Stimulated activated CD4-positive, alpha-beta T cell treated with anti-CD3 and anti-CD28 coated beads, Interleukin-12 subunit alpha, Interleukin-12 subunit beta, amount 100 ng/mL, for 48 hours (primary cell): ENCODE measurements at regions not wholly inside any gene's neighbourhood (a gene's known extent, or its start where the extent isn't known, plus 50 kb on each side); places are given as distances from the start of the nearest gene placed in this dataset.

Experiments
- DNase-seq, 3 donors: peaks; one replicate each; pipeline ENCODE4 v3.0.0-alpha.2; 2020; ENCODE audit warnings: low read depth in 2 of 3, low spot score in 1 of 3

GRCh38 chr20:50418890-50419642, 91.1 kb upstream of the PTPN1 start:
- DNase-seq: no peak

- no peak for DNase-seq
Measured at GRCh38 chr20:50420380-50420779, 89.8 kb upstream of the PTPN1 start.

DNA sequence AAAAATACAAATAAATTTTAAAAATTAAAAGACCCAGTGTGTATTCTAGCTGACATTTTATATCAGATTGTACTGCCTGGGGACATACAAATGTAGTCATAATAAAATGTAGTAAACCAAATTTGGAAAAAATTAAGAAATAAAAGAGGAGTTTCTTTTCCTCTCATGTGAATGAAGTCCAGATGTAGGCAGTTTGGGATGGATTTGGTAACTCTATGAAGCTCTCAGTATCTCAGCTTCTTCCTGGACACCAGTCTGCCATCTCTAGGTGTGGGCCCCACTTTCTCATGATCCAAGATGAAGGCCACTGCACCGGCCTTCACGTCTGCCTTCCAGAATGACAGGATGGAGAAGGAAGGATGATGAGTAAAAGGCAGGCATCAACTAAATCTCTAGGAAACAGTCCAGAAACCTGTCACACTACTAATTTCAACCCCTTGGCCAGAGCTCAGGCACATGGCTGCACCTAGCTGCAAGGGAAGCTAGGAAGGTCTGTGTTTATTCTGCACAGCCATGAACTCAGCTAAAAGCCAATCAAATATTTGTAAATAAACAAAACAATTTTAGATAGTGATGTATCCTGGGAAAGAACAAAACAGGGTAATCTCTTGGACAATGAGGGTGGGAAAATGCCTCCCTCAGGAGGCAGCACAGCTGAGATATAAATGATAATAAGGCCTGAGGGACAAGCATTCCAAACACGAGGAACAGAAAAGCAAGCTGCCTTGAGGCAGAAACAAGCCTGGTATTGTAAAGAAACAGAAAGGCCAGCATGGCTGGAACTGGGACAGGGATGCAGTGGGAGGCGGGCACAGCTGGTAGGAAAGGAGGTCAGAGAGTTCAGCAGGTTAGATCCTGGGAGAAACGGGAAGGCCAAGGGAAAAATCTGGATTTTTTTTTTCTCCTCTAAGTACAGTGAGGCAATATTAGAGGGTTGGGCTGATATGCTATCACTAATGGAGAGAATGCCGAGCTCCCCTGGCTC, 88.5 kb upstream of the PTPN1 start:
- no peak for DNase-seq

DNA sequence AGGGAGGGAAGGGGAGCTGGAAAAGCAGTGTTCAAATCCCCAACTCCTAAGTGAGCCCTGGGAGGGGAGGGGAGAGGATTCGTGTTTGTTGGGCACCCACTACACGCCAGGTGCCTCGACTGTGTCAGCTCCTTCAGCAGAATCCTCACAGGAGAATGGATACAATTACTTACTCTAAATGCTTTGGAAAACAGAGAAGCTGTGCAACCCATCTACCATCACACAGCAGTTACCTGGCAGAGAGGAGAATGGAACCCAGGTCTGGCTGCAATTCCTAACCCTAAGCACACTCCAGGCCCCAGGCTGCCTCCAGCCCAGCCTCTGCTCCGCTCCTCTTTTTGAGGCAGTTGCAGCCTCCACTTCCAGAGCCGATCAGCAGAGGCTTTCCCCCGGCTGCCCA, 86.4 kb upstream of the PTPN1 start:
- DNase-seq: no peak

GRCh38 chr20:50425076-50425475, 85.1 kb upstream of the PTPN1 start:
- no peak for DNase-seq

- DNase-seq: no peak
Measured at GRCh38 chr20:50426866-50427718, 83.1 kb upstream of the PTPN1 start.

DNA sequence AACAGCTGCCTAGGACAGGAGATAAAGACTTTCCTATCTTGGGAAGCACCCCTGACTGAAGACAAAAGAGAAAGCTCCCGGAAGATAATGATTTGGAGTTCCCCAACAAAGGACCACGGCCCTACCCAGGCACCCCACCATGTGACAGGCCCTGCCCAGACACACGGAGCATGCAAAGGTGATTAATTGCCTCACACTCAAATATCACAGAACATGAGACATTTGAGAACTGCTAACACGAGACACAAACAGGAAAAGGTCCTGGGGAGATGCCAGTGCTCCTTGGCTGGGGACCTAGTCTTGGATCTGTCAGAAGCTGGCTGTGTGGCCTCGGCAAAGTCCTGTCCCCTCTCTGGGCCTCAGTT, 82.5 kb upstream of the PTPN1 start:
- DNase-seq: no peak

- no peak for DNase-seq
Measured at GRCh38 chr20:50428097-50428828, 81.9 kb upstream of the PTPN1 start.

GRCh38 chr20:50429412-50429811, 80.8 kb upstream of the PTPN1 start:
- no peak for DNase-seq

- no peak for DNase-seq
Measured at GRCh38 chr20:50431066-50431450, 79.1 kb upstream of the PTPN1 start.

- DNase-seq: no peak
Measured at GRCh38 chr20:50433001-50433761, 77.0 kb upstream of the PTPN1 start.

GRCh38 chr20:50434321-50434652, 75.9 kb upstream of the PTPN1 start:
- DNase-seq: no peak

GRCh38 chr20:50434653-50435396, 75.4 kb upstream of the PTPN1 start:
- no peak for DNase-seq

DNA sequence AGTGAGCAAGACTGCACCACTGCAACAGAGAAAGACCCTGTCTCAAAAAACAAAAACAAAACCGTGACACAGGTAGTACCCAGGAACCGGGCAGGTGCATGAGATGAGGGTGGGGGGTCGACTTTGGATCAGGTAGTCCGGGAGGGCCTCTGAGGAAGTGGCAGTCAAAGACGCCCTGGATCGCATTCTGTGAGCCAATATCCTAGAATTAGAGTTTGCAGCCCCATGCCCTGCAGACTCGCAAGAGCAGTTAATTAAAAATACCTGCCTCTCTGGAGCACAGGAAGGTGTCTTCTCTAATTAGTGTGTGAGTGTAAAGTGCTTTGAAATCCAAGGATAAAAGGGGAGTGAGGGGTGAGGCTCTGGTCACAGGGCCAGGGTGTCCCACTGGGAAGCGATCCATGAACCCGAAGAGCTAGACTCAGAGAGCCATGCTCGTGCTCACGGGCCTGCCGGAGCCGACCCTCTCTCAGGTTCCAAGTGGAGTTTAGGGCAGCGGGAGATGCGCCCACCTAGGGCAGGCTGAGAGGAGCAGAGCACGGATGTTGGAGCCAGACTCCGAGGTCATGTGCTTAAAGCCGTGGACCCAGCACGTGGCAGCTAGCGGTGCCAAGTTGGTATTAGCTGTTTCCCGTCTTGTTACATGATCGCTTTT, 74.7 kb upstream of the PTPN1 start:
- no peak for DNase-seq

- no peak for DNase-seq
Measured at GRCh38 chr20:50436052-50436656, 74.0 kb upstream of the PTPN1 start.

DNA sequence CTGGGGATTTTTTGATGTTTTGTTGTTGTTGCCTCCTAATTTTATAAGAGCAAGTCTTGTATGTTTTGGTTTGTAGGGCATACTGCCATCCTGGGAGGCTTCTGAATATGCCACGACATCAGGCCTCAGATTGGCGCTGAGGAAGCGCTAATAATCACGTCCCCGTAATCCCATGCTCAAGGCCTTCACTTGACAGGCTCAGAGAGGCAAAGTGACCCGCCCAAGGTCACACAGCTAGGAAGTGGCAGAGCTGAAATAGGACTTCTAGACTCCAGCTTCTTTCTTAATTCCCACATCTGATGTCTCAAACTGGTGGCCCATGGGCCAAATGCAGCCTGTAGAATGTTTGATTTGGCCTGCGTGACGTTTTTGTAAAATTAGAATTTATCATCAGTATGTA, 73.5 kb upstream of the PTPN1 start:
- DNase-seq: no peak

- DNase-seq: peak in 2 of 3 donors; percentile 28 to 44
Measured at GRCh38 chr20:50438986-50439407, 71.2 kb upstream of the PTPN1 start.
